Mesenchymal stem cell (in vitro differentiated cells and primary cell): ENCODE measurements at regions not wholly inside any gene's neighbourhood (a gene's known extent, or its start where the extent isn't known, plus 50 kb on each side); places are given as distances from the start of the nearest gene placed in this dataset.

Source experiments
- DNase-seq: peaks from one replicate; pipeline ENCODE4 v3.0.0-alpha.2; 2013
- H2AFZ ChIP-seq: one replicate; pipeline ENCODE4 v1.6.1; 2013; ENCODE audit warnings: low read depth, mild to moderate bottlenecking, control low read depth, inconsistent platforms, low read length, moderate library complexity
- H2AK5ac ChIP-seq: 2 replicates; pipeline ENCODE4 v1.6.1; 2013; ENCODE audit warnings: low read length, moderate library complexity, mild to moderate bottlenecking, inconsistent platforms; ENCODE audit not compliant: severe bottlenecking
- H2BK120ac ChIP-seq: one replicate; pipeline ENCODE4 v1.6.1; 2013; ENCODE audit warnings: low read depth, mild to moderate bottlenecking, inconsistent platforms, low read length, moderate library complexity
- H2BK12ac ChIP-seq, 2 experiments: one replicate each; pipeline ENCODE4 v1.6.1; 2013; ENCODE audit warnings: inconsistent platforms in 2 of 2, low read length in 2 of 2, mild to moderate bottlenecking in 2 of 2, moderate library complexity in 2 of 2, control low read depth in 1 of 2
- H2BK15ac ChIP-seq: one replicate; pipeline ENCODE4 v1.6.1; 2013; ENCODE audit warnings: mild to moderate bottlenecking, low read depth, inconsistent platforms; ENCODE audit not compliant: poor library complexity, severe bottlenecking
- H2BK5ac ChIP-seq: 2 replicates; pipeline ENCODE4 v1.6.1; 2013; ENCODE audit warnings: low read depth, mild to moderate bottlenecking, low read length, control low read depth, inconsistent platforms; ENCODE audit not compliant: poor library complexity, severe bottlenecking
- H3K14ac ChIP-seq, 2 experiments: one replicate each; pipeline ENCODE4 v1.6.1; 2013; ENCODE audit warnings: inconsistent platforms in 2 of 2, low read length in 2 of 2, control low read depth in 1 of 2, mild to moderate bottlenecking in 1 of 2, moderate library complexity in 1 of 2
- H3K18ac ChIP-seq, 2 experiments: one replicate each; pipeline ENCODE4 v1.6.1; 2013; ENCODE audit warnings: inconsistent platforms in 2 of 2, low read length in 2 of 2, control low read depth in 1 of 2, low read depth in 1 of 2, mild to moderate bottlenecking in 1 of 2
- H3K23ac ChIP-seq, 2 experiments: one replicate each; pipeline ENCODE4 v1.6.1; 2013; ENCODE audit warnings: inconsistent platforms in 2 of 2, low read length in 2 of 2, mild to moderate bottlenecking in 2 of 2, moderate library complexity in 2 of 2, control low read depth in 1 of 2
- H3K27ac ChIP-seq: 2 replicates; pipeline ENCODE4 v1.5.1; 2013; ENCODE audit warnings: mild to moderate bottlenecking, moderate library complexity, low read length, control low read depth, inconsistent platforms; ENCODE audit not compliant: poor library complexity, severe bottlenecking
- H3K27me3 ChIP-seq, 2 experiments: 2 replicates each; pipeline versions ENCODE4 v1.6.1 to v1.7.0; 2013; ENCODE audit warnings: low read length in 2 of 2, mild to moderate bottlenecking in 2 of 2, moderate library complexity in 2 of 2, control low read depth in 1 of 2, inconsistent platforms in 1 of 2; ENCODE audit not compliant: control insufficient read depth in 1 of 2, insufficient read depth in 1 of 2
- H3K36me3 ChIP-seq, 2 experiments: 2 replicates each; pipeline versions ENCODE4 v1.6.1 to v1.7.0; 2013; ENCODE audit warnings: low read length in 2 of 2, control low read depth in 1 of 2, inconsistent platforms in 1 of 2, low read depth in 1 of 2, mild to moderate bottlenecking in 1 of 2; ENCODE audit not compliant: insufficient read depth in 2 of 2, control insufficient read depth in 1 of 2
- H3K4ac ChIP-seq, 2 experiments: one replicate each; pipeline ENCODE4 v1.6.1; 2013; ENCODE audit warnings: inconsistent platforms in 2 of 2, low read length in 2 of 2, mild to moderate bottlenecking in 2 of 2, moderate library complexity in 2 of 2, control low read depth in 1 of 2, low read depth in 1 of 2
- H3K4me1 ChIP-seq: 2 replicates; pipeline ENCODE4 v1.6.1; 2013; ENCODE audit warnings: low read depth, low read length, control low read depth; ENCODE audit not compliant: control insufficient read depth, insufficient read depth
- H3K4me2 ChIP-seq: 2 replicates; pipeline ENCODE4 v1.6.1; 2013; ENCODE audit warnings: low read length, mild to moderate bottlenecking, inconsistent platforms; ENCODE audit not compliant: poor library complexity, severe bottlenecking
- H3K4me3 ChIP-seq, 2 experiments: 2 replicates each; pipeline versions ENCODE4 v1.5.1 to v1.7.0; 2013; ENCODE audit warnings: low read length in 2 of 2, mild to moderate bottlenecking in 2 of 2, control low read depth in 1 of 2, low read depth in 1 of 2; ENCODE audit not compliant: insufficient read depth in 1 of 2
- H3K79me1 ChIP-seq: replicated peaks from 2 replicates; pipeline ENCODE4 v1.6.1; 2013; ENCODE audit warnings: mild to moderate bottlenecking, control low read depth, low read length, inconsistent platforms; ENCODE audit not compliant: poor library complexity, severe bottlenecking
- H3K9ac ChIP-seq: 2 replicates; pipeline ENCODE4 v1.7.0; 2013; ENCODE audit warnings: mild to moderate bottlenecking, low read length, moderate library complexity
- H3K9me3 ChIP-seq: 2 replicates; pipeline ENCODE4 v1.7.0; 2013; ENCODE audit warnings: mild to moderate bottlenecking, low read length; ENCODE audit not compliant: control insufficient read depth
- H4K8ac ChIP-seq: one replicate; pipeline ENCODE4 v1.6.1; 2013; ENCODE audit warnings: inconsistent platforms, mild to moderate bottlenecking, low read length, moderate library complexity
- H4K91ac ChIP-seq: one replicate; pipeline ENCODE4 v1.6.1; 2013; ENCODE audit warnings: mild to moderate bottlenecking, low read length, inconsistent platforms
- WGBS: methylation state at CpG from one replicate; pipeline ENCODE4 v1.1.7; 2013; ENCODE audit warnings: mixed read lengths; 5-methylcytosine and 5-hydroxymethylcytosine counted together

DNA sequence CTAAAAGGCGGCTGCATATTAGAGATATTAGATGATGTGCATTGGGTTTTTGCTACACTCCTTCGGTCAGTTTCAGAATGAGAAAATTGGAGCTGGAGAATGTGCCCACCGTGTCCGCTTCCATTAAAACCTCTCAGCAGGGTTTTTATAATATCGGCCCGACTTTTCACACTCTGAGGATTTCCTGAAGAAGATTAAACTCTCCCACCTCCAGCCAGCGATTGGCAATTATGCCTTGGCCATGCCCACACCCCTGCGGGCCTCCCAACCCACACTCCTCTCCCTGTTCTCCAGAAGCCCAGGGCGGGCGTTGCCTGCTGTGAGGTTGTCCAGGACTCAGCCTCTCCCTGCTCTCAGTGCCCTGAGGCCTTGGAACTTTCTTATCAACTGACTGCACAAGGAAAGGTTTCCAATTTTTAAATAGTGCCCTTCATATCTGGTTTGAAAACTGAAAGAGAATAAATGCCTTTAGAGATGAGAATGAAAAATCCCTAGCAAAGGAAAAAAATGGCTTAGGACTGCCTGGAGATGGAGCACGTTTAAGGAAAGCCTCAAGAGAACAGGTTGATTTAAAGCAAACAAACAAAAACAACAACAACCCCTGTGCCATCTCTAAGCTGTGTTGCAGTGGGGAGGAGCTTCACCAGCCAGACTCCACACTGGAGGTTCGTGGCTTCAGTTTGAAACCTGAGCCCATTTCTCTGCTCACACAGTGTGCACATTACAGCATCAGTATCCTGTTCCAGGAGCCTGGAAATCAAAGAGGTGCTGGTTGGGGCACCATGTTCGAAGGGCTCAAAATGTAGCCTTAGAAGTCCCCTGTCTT lies 292.9 kb downstream of the NSG2 start:
- Histone ChIP-seq H3K9ac (no peak overlapping the region), H3K4me3 (no peak overlapping the region), H2BK120ac (no peak overlapping the region), H2BK12ac (no peak overlapping the region), H2AK5ac (no peak overlapping the region), H3K4me2 (no peak overlapping the region), H3K4ac (no peak overlapping the region), H3K14ac (no peak overlapping the region), H3K27ac (no peak overlapping the region), H3K4me1 (no peaks in the 10 kb centered on the region), H4K8ac (no peak overlapping the region), H3K36me3 (no peaks in the 10 kb centered on the region), H2BK5ac (no peak overlapping the region), H3K18ac (no peak overlapping the region), H3K23ac (no peak overlapping the region), H4K91ac (no peak overlapping the region), H2AFZ (no peak overlapping the region), H3K79me1 (no peaks in the 10 kb centered on the region), H2BK15ac (no peak overlapping the region), H3K9me3 (no peaks in the 10 kb centered on the region), H3K27me3 (peaks cover 21 to 34% of the 10 kb centered on the region in 2 experiments)
- 29% methylated on average over 13 of the region's 13 CpGs for WGBS
- no peak for DNase-seq

DNA sequence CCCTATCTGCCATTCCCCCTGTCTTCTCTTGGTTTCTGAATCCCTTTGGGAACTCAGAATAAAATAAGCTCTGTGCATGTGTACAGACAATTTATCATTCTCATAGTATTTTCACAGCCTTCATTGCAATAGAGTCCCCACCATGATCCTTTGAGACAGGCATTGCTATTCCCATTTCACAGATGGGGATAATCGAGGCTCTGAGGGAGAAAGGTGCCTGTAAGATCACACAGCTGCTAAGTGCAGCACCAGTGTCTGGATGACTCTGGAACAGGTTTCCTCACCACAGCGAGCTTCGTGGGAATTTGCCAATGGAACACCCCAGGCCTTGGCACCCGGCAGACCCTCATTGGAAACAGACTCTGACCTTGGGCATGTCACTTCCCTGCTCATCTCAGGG lies 293.6 kb downstream of the NSG2 start:
- WGBS: 85% methylated on average over 4 of the region's 4 CpGs
- DNase-seq: no peak
- Histone ChIP-seq H3K4ac (no peak overlapping the region), H3K18ac (no peak overlapping the region), H3K79me1 (no peaks in the 10 kb centered on the region), H2BK120ac (no peak overlapping the region), H4K91ac (no peak overlapping the region), H2BK5ac (no peak overlapping the region), H2AK5ac (no peak overlapping the region), H3K36me3 (no peaks in the 10 kb centered on the region), H2AFZ (no peak overlapping the region), H3K4me1 (no peaks in the 10 kb centered on the region), H3K9ac (no peak overlapping the region), H3K4me3 (no peak overlapping the region), H3K27me3 (peaks cover 26 to 34% of the 10 kb centered on the region in 2 experiments), H4K8ac (no peak overlapping the region), H3K4me2 (no peak overlapping the region), H3K14ac (no peak overlapping the region), H2BK15ac (no peak overlapping the region), H3K9me3 (no peaks in the 10 kb centered on the region), H3K23ac (no peak overlapping the region), H2BK12ac (no peak overlapping the region), H3K27ac (no peak overlapping the region)

DNA sequence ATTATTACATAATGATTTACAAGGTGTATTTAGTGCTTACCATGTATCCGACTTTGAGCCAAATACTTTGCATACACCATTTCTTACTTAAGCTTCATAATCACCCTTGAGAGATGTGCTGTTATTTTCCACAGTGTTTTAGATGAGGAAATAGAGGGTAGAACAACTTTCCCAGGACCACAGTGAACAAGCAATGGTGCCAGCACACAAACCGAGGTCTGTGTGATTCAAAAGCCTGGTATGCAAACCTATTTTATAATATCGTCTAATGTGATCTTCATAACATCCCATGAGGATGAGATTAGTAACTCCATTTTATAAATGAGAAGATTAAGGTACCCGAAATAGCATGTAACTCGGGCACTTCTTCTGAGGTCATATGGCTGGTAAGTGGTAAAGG lies 294.7 kb downstream of the NSG2 start:
- Histone ChIP-seq H3K9ac (no peak overlapping the region), H2BK120ac (no peak overlapping the region), H3K79me1 (no peaks in the 10 kb centered on the region), H3K9me3 (peaks cover 4% of the 10 kb centered on the region), H2BK12ac (no peak overlapping the region), H3K27me3 (peaks cover 34 to 36% of the 10 kb centered on the region in 2 experiments), H3K27ac (no peak overlapping the region), H2BK5ac (no peak overlapping the region), H4K91ac (no peak overlapping the region), H3K4me3 (no peak overlapping the region), H3K14ac (no peak overlapping the region), H3K18ac (no peak overlapping the region), H3K4me2 (no peak overlapping the region), H3K36me3 (no peaks in the 10 kb centered on the region), H2AFZ (no peak overlapping the region), H3K4me1 (no peaks in the 10 kb centered on the region), H2BK15ac (no peak overlapping the region), H3K23ac (no peak overlapping the region), H4K8ac (no peak overlapping the region), H3K4ac (no peak overlapping the region), H2AK5ac (no peak overlapping the region)
- 100% methylated on average over 2 of the region's 5 CpGs for WGBS
- DNase-seq: no peak

DNA sequence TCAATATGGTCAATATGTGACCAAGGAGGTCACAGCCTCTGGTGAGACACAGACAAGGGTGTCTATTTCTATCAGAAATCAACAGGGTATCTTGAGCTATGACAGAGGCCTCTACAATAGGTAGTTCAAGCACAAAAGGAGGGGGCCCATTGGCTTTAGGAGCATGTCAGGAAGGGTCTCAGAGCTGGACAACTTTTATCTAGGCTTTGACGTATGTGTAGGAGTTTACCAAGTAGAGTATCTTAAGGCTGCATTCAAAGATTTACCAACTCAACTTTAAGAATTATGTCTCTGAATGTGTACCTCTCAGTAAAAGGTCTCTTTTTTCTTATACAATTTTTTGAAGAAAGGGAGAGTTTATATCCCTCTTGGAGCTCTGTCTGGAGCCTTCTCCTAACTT lies 297.2 kb downstream of the NSG2 start:
- no peak overlapping the region for H2BK12ac ChIP-seq
- H3K9me3 ChIP-seq: peaks cover 8% of the 10 kb centered on the region
- no peaks in the 10 kb centered on the region for H3K4me1 ChIP-seq
- H2AFZ ChIP-seq: no peak overlapping the region
- H3K4me3 ChIP-seq: no peak overlapping the region
- H4K8ac ChIP-seq: no peak overlapping the region
- no peak overlapping the region for H3K9ac ChIP-seq
- no peak overlapping the region for H2BK15ac ChIP-seq
- no peak overlapping the region for H3K4me2 ChIP-seq
- H2AK5ac ChIP-seq: no peak overlapping the region
- H3K14ac ChIP-seq: no peak overlapping the region
- no peak overlapping the region for H2BK5ac ChIP-seq
- H3K4ac ChIP-seq: no peak overlapping the region
- H2BK120ac ChIP-seq: no peak overlapping the region
- H3K27ac ChIP-seq: no peak overlapping the region
- no peaks in the 10 kb centered on the region for H3K79me1 ChIP-seq
- no peak overlapping the region for H3K23ac ChIP-seq
- no CpG with 5 or more reads among the region's 1 CpG for WGBS
- peaks cover 17 to 30% of the 10 kb centered on the region in 2 experiments for H3K27me3 ChIP-seq
- H3K36me3 ChIP-seq: no peaks in the 10 kb centered on the region
- H4K91ac ChIP-seq: no peak overlapping the region
- DNase-seq: no peak
- no peak overlapping the region for H3K18ac ChIP-seq
